HEK293T (cell line): ENCODE measurements at regions not wholly inside any gene's neighbourhood (a gene's known extent, or its start where the extent isn't known, plus 50 kb on each side); places are given as distances from the start of the nearest gene placed in this dataset.

Source experiments
- BHLHE40 ChIP-seq: fragments of 450-650 bp; IDR thresholded peaks from 2 replicates; pipeline ENCODE4 v1.6.1; 2016; ENCODE audit warnings: mild to moderate bottlenecking, moderate library complexity, borderline replicate concordance
- ELF4 ChIP-seq: fragments of 450-650 bp; IDR thresholded peaks from 2 replicates; pipeline ENCODE4 v1.6.1; 2017; ENCODE audit warnings: antibody characterized with exemption
- FOXM1 ChIP-seq: fragments of 450-650 bp; IDR thresholded peaks from 2 replicates; pipeline ENCODE4 v1.6.1; 2017; ENCODE audit warnings: mild to moderate bottlenecking, borderline replicate concordance
- SP1 ChIP-seq: fragments of 450-650 bp; IDR thresholded peaks from 2 replicates; pipeline ENCODE4 v1.6.1; 2017
- SUZ12 ChIP-seq: fragments of 450-650 bp; IDR thresholded peaks from 2 replicates; pipeline ENCODE4 v1.6.1; 2016; ENCODE audit warnings: mild to moderate bottlenecking

DNA sequence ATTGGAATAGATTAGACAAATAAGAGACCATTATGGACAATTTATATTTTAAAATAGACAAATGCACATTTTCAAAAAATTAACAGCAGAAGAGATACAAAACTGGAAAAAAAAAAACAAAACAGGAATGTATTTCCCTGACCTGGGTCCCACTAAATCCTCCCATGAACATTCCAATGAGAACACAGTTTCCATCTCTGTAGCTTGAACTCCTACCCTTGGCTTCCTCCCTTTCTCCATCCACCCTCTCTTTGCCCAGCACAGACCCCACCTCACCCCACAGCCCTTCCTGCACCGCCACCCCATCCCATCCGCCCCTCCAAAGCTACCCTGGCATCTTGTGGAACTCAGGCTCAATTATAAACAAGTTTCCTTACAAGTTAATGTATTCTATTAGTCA, 71.2 kb upstream of the MPP7 start:
- TF ChIP-seq ELF4: no peak
- TF ChIP-seq SP1: no peak
- TF ChIP-seq FOXM1: no peak
- TF ChIP-seq SUZ12: no peak
- TF ChIP-seq BHLHE40: no peak
